HCT116 (cell line): ENCODE measurements at regions not wholly inside any gene's neighbourhood (a gene's known extent, or its start where the extent isn't known, plus 50 kb on each side); places are given as distances from the start of the nearest gene placed in this dataset.

Source experiments
- EZH2phosphoT487 ChIP-seq: fragments of 200-600 bp; IDR thresholded peaks from 2 replicates; pipeline ENCODE4 v1.6.1; 2018; ENCODE audit warnings: antibody characterized with exemption, borderline replicate concordance
- POLR2A ChIP-seq: IDR thresholded peaks from 2 replicates; pipeline ENCODE4 v1.7.0; 2011; ENCODE audit warnings: borderline replicate concordance; ENCODE audit not compliant: insufficient read depth, insufficient read length; ENCODE audit errors: extremely low read depth
- POLR2AphosphoS5 ChIP-seq: IDR thresholded peaks from 2 replicates; pipeline ENCODE4 v1.6.1; 2011; ENCODE audit warnings: mild to moderate bottlenecking, low read depth, low read length, moderate library complexity
- TCF7L2 ChIP-seq: IDR thresholded peaks from 2 replicates; pipeline ENCODE4 v1.7.0; 2011; ENCODE audit warnings: borderline replicate concordance, inconsistent platforms; ENCODE audit not compliant: insufficient read depth, insufficient read length; ENCODE audit errors: extremely low read depth
- TF ChIP-seq, protein P1 (sequence below): IDR thresholded peaks from 2 replicates; pipeline ENCODE4 v1.6.1; 2012
- TF ChIP-seq, protein P2 (sequence below), 3 experiments: fragments of 200-600 bp in 1 of 3; sonication (generic) in 1 of 3; IDR thresholded peaks in 2 of 3; conservative IDR thresholded peaks in 1 of 3; 2 replicates each; pipeline ENCODE4 v1.5.1; 2012 to 2017; ENCODE audit warnings: low read depth in 2 of 3, low read length in 2 of 3, antibody characterized with exemption in 1 of 3, borderline replicate concordance in 1 of 3, control low read depth in 1 of 3, mild to moderate bottlenecking in 1 of 3, mixed read lengths in 1 of 3, mixed run types in 1 of 3, moderate library complexity in 1 of 3; ENCODE audit not compliant: insufficient read depth in 1 of 3
- TF ChIP-seq, protein P3 (sequence below): IDR thresholded peaks from 2 replicates; pipeline ENCODE4 v1.6.1; 2012; ENCODE audit warnings: low read depth

DNA sequence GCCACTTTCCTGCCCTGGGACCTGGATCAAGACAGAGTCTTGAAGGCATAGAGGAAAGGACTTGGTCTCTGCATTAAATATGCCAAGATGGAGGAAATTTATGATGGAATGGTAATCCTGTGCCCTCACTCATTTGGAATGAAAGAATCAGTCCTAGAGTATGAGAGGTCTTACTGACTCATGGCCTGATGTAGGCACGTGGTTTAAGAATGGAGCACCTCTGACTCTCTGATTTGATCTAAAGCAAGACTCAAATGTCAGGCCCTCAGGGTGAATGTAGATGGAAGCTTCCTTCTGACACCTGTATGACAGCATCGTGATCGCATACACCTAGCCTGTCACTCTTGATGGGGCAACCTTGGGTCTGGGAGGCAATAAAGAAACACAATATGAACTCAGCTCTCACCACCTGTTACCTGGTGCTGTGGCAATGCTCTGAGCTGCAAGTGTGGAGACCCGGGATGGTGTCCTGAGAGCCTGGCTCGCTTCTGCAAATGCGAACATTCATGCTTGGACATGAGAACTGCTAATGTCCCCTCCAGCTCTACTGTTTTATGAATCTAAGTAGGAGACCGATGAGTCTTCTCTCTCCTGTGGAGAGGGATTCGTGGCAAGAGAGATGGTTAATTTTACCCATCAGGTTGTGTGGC lies 229.9 kb downstream of the ABCC12 start:
- TF ChIP-seq, protein P1, sequence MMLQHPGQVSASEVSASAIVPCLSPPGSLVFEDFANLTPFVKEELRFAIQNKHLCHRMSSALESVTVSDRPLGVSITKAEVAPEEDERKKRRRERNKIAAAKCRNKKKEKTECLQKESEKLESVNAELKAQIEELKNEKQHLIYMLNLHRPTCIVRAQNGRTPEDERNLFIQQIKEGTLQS, result no peak
- TF ChIP-seq, protein P2, sequence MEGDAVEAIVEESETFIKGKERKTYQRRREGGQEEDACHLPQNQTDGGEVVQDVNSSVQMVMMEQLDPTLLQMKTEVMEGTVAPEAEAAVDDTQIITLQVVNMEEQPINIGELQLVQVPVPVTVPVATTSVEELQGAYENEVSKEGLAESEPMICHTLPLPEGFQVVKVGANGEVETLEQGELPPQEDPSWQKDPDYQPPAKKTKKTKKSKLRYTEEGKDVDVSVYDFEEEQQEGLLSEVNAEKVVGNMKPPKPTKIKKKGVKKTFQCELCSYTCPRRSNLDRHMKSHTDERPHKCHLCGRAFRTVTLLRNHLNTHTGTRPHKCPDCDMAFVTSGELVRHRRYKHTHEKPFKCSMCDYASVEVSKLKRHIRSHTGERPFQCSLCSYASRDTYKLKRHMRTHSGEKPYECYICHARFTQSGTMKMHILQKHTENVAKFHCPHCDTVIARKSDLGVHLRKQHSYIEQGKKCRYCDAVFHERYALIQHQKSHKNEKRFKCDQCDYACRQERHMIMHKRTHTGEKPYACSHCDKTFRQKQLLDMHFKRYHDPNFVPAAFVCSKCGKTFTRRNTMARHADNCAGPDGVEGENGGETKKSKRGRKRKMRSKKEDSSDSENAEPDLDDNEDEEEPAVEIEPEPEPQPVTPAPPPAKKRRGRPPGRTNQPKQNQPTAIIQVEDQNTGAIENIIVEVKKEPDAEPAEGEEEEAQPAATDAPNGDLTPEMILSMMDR (IDR thresholded peaks at IDR 0.05 in 2 of 3, conservative IDR thresholded peaks at IDR 0.05 in 1 of 3; ENCODE audit: borderline replicate concordance in 1 of 3, insufficient read depth in 1 of 3, low read depth in 2 of 3, low read length in 2 of 3), result no peak
- no peak for TF ChIP-seq POLR2AphosphoS5
- no peak for TF ChIP-seq EZH2phosphoT487
- no peak for TF ChIP-seq TCF7L2
- TF ChIP-seq POLR2A, result no peak
- TF ChIP-seq, protein P3, sequence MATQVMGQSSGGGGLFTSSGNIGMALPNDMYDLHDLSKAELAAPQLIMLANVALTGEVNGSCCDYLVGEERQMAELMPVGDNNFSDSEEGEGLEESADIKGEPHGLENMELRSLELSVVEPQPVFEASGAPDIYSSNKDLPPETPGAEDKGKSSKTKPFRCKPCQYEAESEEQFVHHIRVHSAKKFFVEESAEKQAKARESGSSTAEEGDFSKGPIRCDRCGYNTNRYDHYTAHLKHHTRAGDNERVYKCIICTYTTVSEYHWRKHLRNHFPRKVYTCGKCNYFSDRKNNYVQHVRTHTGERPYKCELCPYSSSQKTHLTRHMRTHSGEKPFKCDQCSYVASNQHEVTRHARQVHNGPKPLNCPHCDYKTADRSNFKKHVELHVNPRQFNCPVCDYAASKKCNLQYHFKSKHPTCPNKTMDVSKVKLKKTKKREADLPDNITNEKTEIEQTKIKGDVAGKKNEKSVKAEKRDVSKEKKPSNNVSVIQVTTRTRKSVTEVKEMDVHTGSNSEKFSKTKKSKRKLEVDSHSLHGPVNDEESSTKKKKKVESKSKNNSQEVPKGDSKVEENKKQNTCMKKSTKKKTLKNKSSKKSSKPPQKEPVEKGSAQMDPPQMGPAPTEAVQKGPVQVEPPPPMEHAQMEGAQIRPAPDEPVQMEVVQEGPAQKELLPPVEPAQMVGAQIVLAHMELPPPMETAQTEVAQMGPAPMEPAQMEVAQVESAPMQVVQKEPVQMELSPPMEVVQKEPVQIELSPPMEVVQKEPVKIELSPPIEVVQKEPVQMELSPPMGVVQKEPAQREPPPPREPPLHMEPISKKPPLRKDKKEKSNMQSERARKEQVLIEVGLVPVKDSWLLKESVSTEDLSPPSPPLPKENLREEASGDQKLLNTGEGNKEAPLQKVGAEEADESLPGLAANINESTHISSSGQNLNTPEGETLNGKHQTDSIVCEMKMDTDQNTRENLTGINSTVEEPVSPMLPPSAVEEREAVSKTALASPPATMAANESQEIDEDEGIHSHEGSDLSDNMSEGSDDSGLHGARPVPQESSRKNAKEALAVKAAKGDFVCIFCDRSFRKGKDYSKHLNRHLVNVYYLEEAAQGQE, result no peak
